ENCODE measurements at regions not wholly inside any gene's neighbourhood (a gene's known extent, or its start where the extent isn't known, plus 50 kb on each side); places are given as distances from the start of the nearest gene placed in this dataset.

DNA sequence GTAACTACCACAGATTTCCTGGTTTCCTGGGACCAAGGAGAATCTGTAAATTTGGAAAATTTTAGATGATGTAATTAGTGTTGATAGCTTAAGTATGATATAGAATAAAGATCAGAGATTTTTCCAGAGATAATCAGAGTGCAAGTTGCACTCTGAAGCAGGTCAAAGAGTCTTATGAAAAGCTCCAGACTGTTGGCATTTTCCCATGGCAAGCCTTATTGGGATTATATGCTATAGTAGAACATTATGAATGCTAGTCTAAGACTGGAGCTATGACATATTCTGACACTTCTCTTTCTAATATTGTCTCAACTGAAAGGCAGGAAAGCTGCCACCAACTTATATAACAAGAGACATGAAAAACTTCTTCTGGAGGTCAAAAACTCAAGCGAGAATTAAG is 1638.3 kb upstream of the LRRTM1 start:
- Histone ChIP-seq H3K36me3 (no peaks in the 10 kb centered on the region), H3K27me3 (no peaks in the 10 kb centered on the region), H3K4me1 (no peaks in the 10 kb centered on the region), H3K9me3 (no peaks in the 10 kb centered on the region), H3K4me3 (no peak overlapping the region), H3K27ac (no peak overlapping the region)
- 97% methylated on average over 1 of the region's 1 CpG for WGBS
- TF ChIP-seq EP300 (IDR thresholded peaks at IDR 0.05), result no peak
- no peak for TF ChIP-seq POLR2AphosphoS5 (IDR thresholded peaks at IDR 0.05)
- TF ChIP-seq, protein P1, sequence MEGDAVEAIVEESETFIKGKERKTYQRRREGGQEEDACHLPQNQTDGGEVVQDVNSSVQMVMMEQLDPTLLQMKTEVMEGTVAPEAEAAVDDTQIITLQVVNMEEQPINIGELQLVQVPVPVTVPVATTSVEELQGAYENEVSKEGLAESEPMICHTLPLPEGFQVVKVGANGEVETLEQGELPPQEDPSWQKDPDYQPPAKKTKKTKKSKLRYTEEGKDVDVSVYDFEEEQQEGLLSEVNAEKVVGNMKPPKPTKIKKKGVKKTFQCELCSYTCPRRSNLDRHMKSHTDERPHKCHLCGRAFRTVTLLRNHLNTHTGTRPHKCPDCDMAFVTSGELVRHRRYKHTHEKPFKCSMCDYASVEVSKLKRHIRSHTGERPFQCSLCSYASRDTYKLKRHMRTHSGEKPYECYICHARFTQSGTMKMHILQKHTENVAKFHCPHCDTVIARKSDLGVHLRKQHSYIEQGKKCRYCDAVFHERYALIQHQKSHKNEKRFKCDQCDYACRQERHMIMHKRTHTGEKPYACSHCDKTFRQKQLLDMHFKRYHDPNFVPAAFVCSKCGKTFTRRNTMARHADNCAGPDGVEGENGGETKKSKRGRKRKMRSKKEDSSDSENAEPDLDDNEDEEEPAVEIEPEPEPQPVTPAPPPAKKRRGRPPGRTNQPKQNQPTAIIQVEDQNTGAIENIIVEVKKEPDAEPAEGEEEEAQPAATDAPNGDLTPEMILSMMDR (IDR thresholded peaks at IDR 0.05), result no peak
- TF ChIP-seq POLR2A (IDR thresholded peaks at IDR 0.05), result no peak
- no peak for DNase-seq (ENCODE audit: low spot score in 2 of 2)

- no peaks in the 10 kb centered on the region for H3K36me3 ChIP-seq
Observed at GRCh38 chr2:81942136-81942680, 1637.7 kb upstream of the LRRTM1 start.

DNA sequence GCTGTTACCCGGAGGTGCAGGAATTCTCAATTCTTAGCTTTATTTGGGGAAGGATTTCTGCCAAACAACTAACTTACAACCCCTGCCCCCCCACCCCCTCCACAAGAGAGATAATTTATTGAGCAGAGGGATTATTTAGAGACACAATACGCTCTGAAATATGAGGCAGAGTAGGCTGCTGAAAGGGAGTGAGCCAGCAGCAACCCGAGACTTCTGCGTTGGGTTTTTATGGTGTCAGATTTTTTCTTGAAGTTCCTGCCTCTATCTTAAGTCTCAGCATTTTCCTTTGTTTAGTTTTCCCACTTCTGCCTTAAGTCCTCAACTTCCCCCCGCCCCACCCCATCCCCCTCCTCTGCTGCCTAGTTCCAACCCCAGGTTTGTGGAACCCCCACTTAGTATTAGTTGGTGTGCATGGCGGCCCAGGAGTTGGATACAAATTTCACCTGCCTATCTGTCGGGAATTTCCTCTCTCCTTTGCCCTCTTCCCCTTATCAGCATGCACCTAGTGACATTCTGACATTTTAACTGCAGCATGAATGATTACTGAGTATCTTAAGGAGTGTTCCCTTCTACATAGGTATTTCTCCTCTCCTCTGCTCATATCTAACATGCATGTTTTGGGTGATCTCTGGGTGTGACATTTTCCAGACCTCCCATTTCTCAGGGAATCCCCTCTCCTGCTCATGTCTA is 1635.9 kb upstream of the LRRTM1 start:
- Histone ChIP-seq H3K27ac (no peak overlapping the region), H3K9me3 (no peaks in the 10 kb centered on the region), H3K27me3 (no peaks in the 10 kb centered on the region), H3K4me3 (no peak overlapping the region), H3K4me1 (no peaks in the 10 kb centered on the region), H3K36me3 (no peaks in the 10 kb centered on the region)
- no peak for DNase-seq (ENCODE audit: low spot score in 2 of 2)
- TF ChIP-seq POLR2A (IDR thresholded peaks at IDR 0.05) (no peak), EP300 (IDR thresholded peaks at IDR 0.05) (no peak)
- TF ChIP-seq, protein P1 (IDR thresholded peaks at IDR 0.05), result no peak
- 39% methylated on average over 7 of the region's 7 CpGs for WGBS

More at GRCh38 chr2:81942136-81942680, 1637.7 kb upstream of the LRRTM1 start:
- no peak for DNase-seq (ENCODE audit: low spot score in 2 of 2)
- Histone ChIP-seq H3K4me3 (no peak overlapping the region), H3K4me1 (no peaks in the 10 kb centered on the region), H3K9me3 (no peaks in the 10 kb centered on the region), H3K27me3 (no peaks in the 10 kb centered on the region), H3K27ac (no peak overlapping the region)
- TF ChIP-seq, protein P1 (IDR thresholded peaks at IDR 0.05), result no peak
- TF ChIP-seq POLR2A (IDR thresholded peaks at IDR 0.05) (no peak), POLR2AphosphoS5 (IDR thresholded peaks at IDR 0.05) (no peak), EP300 (IDR thresholded peaks at IDR 0.05) (no peak)

DNA sequence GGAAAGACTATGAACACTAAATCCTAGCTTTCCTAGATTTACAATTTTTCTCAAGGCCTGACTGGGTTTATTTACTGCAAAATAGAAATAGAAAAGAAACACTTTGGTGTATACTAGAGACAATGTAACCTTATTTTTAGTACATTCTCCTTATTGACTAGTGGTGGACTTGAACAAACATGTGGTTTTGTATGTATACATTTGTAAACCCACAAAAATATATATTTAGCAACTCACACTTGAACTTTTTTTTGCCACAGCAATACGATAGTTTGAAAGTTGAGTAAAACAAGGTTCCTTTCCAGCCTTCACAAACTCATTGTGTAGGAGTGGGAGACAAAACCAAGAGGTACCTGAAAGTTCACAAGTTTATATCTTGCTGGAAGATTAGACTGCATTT is 1633.4 kb upstream of the LRRTM1 start:
- H3K4me1 ChIP-seq, result no peaks in the 10 kb centered on the region
- H3K27ac ChIP-seq, result no peak overlapping the region
- no peak for TF ChIP-seq POLR2A (IDR thresholded peaks at IDR 0.05)
- TF ChIP-seq POLR2AphosphoS5 (IDR thresholded peaks at IDR 0.05), result no peak
- no peak for TF ChIP-seq EP300 (IDR thresholded peaks at IDR 0.05)
- TF ChIP-seq, protein P1 (IDR thresholded peaks at IDR 0.05), result no peak
- H3K27me3 ChIP-seq, result no peaks in the 10 kb centered on the region
- H3K4me3 ChIP-seq, result no peak overlapping the region
- H3K9me3 ChIP-seq, result no peaks in the 10 kb centered on the region
- 66% methylated on average over 1 of the region's 1 CpG for WGBS
- no peaks in the 10 kb centered on the region for H3K36me3 ChIP-seq
- no peak for DNase-seq (ENCODE audit: low spot score in 2 of 2)

GRCh38 chr2:81903534-81903933 is 1599.0 kb upstream of the LRRTM1 start:
- no peaks in the 10 kb centered on the region for H3K9me3 ChIP-seq
- TF ChIP-seq EP300 (IDR thresholded peaks at IDR 0.05) (no peak), POLR2AphosphoS5 (IDR thresholded peaks at IDR 0.05) (no peak), POLR2A (IDR thresholded peaks at IDR 0.05) (no peak)
- TF ChIP-seq, protein P1 (IDR thresholded peaks at IDR 0.05), result no peak
- H3K27me3 ChIP-seq, result no peaks in the 10 kb centered on the region
- H3K4me1 ChIP-seq, result no peaks in the 10 kb centered on the region
- H3K4me3 ChIP-seq, result no peak overlapping the region
- DNase-seq (ENCODE audit: low spot score in 2 of 2), result no peak
- H3K36me3 ChIP-seq, result no peaks in the 10 kb centered on the region
- 89% methylated on average over 4 of the region's 4 CpGs for WGBS
- no peak overlapping the region for H3K27ac ChIP-seq
